Embryonic facial prominence (tissue), 1 donor: ENCODE measurements at regions not wholly inside any gene's neighbourhood (a gene's known extent, or its start where the extent isn't known, plus 50 kb on each side); places are given as distances from the start of the nearest gene placed in this dataset.

Source experiments
- DNase-seq: peaks from one replicate; pipeline ENCODE4 v3.0.0-alpha.2; 2016; ENCODE audit errors: extremely low spot score

- no peak for DNase-seq
Observed at GRCh38 chr4:135605076-135605475, 1403.5 kb upstream of the PABPC4L start.

GRCh38 chr4:135604531-135604930 lies 1402.9 kb upstream of the PABPC4L start:
- no peak for DNase-seq

GRCh38 chr4:135601351-135601750 lies 1399.8 kb upstream of the PABPC4L start:
- DNase-seq, result no peak

- DNase-seq, result no peak
Observed at GRCh38 chr4:135598151-135598550, 1396.6 kb upstream of the PABPC4L start.

GRCh38 chr4:135594521-135594920 lies 1392.9 kb upstream of the PABPC4L start:
- DNase-seq, result no peak

- no peak for DNase-seq
Observed at GRCh38 chr4:135575041-135575440, 1373.5 kb upstream of the PABPC4L start.

GRCh38 chr4:135573251-135573650 lies 1371.7 kb upstream of the PABPC4L start:
- no peak for DNase-seq

- no peak for DNase-seq
Observed at GRCh38 chr4:135564090-135564489, 1362.5 kb upstream of the PABPC4L start.

GRCh38 chr4:135553213-135553612 lies 1351.6 kb upstream of the PABPC4L start:
- no peak for DNase-seq

- DNase-seq, result no peak
Observed at GRCh38 chr4:135552131-135552530, 1350.5 kb upstream of the PABPC4L start.

GRCh38 chr4:135548711-135549110 lies 1347.1 kb upstream of the PABPC4L start:
- DNase-seq, result no peak

- DNase-seq, result no peak
Observed at GRCh38 chr4:135545616-135546317, 1344.2 kb upstream of the PABPC4L start.

- no peak for DNase-seq
Observed at GRCh38 chr4:135538698-135539097, 1337.1 kb upstream of the PABPC4L start.

- DNase-seq, result no peak
Observed at GRCh38 chr4:135533053-135533452, 1331.5 kb upstream of the PABPC4L start.

- no peak for DNase-seq
Observed at GRCh38 chr4:135532132-135532531, 1330.5 kb upstream of the PABPC4L start.

GRCh38 chr4:135515295-135515694 lies 1313.7 kb upstream of the PABPC4L start:
- no peak for DNase-seq

GRCh38 chr4:135510582-135510981 lies 1309.0 kb upstream of the PABPC4L start:
- no peak for DNase-seq

- DNase-seq, result no peak
Observed at GRCh38 chr4:135508006-135508714, 1306.6 kb upstream of the PABPC4L start.

- DNase-seq, result no peak
Observed at GRCh38 chr4:135497563-135498152, 1296.1 kb upstream of the PABPC4L start.

- no peak for DNase-seq
Observed at GRCh38 chr4:135492439-135492838, 1290.8 kb upstream of the PABPC4L start.

GRCh38 chr4:135485371-135485770 lies 1283.8 kb upstream of the PABPC4L start:
- DNase-seq, result no peak

GRCh38 chr4:135476272-135476671 lies 1274.7 kb upstream of the PABPC4L start:
- no peak for DNase-seq

- DNase-seq, result no peak
Observed at GRCh38 chr4:135464311-135464710, 1262.7 kb upstream of the PABPC4L start.
